Inflammatory macrophage treated with lipopolysaccharide for 4 hours (primary cell): ENCODE measurements at regions not wholly inside any gene's neighbourhood (a gene's known extent, or its start where the extent isn't known, plus 50 kb on each side); places are given as distances from the start of the nearest gene placed in this dataset.

Experiments
- DNase-seq: peaks from one replicate; pipeline ENCODE4 v3.0.0-alpha.2; 2020

DNA sequence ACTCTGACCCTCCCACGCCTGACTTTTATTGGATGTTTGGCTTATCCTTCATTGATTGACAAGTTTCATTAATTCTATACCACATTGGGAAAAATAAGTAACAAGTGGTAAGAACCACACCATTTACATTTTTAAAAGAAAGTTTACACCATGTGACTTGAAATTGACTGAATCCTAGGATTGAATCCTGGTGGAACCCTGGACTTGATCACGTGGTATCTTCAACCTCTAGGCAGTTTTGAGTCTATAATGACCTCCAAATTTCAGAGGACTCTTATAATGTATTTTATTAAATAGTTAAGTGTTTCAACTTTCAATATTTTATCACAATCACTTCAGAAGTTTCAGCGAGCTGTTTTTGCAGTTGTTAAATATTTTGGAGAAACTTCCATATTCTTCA is 172.0 kb downstream of the SLC6A15 start:
- no peak for DNase-seq

DNA sequence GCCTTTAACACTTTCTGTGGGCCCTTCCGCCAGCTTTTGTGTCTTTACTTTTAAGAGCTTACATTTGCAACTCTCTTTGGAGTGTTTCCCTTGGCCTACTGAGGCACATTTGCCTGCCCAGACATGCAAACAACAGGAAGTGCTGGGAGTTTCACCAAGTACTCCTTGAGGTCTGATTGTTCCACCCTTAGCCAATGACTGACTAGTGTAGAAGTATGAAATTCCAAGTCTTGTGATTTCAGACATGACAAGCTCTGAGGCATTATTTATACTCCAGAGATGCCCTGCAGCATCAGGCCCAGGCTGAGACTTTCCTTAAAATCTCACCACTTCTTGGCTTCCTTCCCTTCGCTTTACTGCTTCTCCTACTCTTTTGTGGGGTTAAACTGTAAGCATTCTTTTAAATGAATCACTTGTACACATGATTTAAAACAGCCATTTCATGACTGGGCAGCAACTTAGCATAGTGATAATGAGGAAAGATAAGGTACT is 174.1 kb downstream of the SLC6A15 start:
- DNase-seq: no peak

DNA sequence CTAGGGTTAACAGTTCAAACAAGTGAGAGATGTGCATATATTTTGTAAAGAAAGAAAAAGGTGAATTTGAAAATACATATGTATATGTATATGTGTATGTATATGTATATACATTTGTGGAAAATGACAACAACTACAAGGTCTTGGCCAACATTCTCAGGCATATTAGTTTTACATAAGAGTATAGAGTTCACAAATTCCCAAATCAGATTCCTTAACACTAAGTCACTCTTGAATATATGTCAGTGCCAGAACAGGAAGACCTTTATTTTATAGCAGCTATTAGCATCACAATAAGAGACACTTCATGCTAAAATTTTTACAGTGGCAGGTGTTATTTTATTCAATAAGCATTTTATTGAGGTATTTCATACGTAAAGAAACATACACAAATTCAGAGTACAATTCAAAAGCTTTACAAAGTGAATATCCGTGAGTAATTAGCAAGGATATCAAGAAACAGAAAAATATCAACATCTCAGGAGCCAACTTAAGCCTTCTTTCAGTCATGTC is 179.7 kb downstream of the SLC6A15 start:
- no peak for DNase-seq

DNA sequence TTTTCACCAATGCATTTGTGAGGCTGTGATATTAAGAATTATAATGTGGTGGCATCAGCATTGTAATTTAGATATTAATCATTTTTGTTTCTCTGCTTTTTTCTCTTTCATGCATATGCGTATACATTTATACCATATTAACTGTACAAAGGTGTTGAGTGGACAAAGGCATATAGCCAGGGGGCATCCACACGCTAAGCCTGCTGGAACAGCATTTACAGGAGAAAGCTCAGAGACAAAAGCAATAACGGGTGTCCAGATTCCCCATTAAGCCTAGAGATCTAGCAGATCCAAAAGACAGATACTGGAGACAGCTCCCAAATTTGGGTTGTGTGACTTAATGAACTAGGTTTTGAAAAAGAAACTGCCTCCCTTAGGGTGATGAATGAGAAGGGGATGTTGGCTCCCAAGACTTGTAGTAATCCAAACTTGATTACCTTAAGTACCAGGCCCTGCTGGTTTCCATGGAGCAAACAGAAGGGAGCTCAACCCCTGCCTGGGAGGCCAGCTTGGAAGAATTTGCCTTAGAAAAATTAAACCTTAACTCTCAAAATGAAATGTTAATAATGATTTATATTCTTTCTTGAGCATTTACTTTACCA is 181.9 kb downstream of the SLC6A15 start:
- no peak for DNase-seq

DNA sequence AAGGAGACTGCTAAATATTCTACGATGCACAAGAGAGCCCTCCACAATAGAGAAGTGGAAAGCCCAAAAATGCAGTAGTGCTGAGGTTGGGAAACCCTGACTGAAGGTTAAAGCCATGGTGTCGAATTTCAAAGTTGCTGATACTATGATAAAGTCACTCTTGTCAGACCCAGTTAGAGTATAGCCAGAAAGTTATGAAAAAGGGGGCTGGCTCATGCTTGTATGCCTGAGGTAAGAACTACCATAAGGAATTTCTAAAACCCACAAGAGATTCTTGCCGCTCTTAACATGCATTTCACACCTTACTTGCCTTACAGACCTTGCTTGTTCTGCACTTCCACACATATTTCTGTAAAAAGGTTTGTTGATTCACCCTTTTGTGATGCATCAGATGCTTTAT is 184.6 kb downstream of the SLC6A15 start:
- no peak for DNase-seq

DNA sequence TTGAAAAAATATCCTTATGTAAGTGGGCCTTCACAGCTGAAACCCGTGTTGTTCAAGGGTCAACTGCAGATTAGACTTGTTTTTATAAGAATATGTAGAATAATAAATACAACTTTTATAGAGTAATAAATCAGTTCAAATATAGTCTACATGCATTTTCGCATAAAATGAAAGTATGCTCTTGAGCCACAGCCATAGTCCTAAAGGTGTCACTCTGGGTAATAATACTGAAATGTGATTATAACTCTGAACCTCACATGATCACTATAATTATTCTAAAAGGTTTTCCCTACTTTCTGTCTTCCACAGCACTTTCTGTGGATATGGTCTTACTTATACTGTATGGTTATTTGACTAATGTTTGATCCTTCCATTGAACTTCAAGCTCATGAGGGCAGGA is 185.8 kb downstream of the SLC6A15 start:
- DNase-seq: no peak

DNA sequence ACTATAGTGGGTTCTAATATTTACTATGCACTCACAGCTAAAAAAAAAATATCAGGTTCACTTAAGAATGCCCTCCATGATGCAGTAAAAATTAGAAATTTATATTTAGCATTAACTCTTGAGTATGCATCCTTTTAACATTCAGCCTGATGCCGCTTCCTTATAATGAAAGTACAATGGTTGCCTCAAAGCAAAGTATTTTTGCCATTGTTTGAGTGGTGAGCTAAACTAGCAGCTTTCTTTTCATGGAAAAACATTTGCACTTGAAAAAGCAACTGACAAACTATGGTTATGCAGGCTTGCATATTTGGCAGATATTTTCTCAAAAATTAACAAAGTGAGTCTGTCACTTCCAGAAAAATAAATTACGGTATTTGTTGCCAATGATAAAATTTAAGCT is 188.6 kb downstream of the SLC6A15 start:
- DNase-seq: no peak

DNA sequence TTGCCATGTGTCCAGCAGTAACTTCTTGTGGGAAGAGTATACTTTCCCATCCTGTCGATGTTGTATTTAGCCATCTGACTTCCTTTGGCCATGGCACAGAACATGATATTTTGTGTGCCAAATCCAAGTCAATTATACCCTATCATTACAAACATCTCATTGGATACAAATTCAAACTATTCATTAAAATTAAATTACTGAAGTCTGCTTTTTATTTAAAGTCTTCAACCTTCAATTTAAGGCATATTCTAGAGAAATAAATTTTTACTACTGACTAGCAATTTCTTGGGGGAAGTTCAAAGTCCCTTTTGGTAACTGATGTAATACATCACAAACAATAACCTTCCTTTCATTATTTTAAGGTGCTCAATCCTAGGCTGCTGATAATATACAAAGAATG is 192.6 kb downstream of the SLC6A15 start:
- DNase-seq: no peak

DNA sequence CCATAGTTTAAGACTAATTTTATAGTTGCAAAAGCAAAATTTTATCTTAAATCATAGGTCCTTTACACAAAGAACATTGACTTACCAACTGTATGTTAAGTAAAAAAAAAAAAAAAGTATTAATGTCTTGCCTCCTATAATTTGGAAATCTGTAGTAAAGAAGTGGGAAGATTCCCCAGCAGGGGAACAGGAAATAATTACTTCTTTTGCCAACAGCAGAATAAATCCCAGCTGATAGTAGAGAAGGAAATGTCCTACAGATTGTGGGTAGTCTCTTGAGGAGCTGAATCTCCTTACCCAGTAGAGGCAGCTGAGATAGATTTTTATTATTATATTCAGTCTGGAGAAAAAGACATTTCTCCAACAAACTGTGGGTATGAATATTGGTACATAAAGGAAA is 193.7 kb downstream of the SLC6A15 start:
- DNase-seq: no peak

DNA sequence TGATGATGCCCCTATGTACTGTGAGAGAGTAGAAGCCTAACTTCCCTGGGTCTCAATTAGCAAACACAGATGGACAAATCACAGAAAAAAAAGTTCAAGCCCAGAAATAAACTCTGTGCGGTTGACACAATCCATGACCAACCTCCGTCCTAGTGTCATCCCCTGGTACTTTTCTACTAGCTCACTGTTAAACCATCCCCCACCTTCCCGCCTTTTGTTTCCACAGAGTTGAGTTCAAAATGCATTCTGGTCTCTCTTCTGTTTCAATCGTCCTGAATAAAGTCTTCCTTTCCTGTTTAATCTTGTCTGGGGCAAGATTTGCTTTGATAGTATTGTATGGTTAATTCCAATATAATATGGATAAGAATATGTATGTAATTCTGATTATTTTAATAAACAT is 199.9 kb downstream of the SLC6A15 start:
- no peak for DNase-seq

DNA sequence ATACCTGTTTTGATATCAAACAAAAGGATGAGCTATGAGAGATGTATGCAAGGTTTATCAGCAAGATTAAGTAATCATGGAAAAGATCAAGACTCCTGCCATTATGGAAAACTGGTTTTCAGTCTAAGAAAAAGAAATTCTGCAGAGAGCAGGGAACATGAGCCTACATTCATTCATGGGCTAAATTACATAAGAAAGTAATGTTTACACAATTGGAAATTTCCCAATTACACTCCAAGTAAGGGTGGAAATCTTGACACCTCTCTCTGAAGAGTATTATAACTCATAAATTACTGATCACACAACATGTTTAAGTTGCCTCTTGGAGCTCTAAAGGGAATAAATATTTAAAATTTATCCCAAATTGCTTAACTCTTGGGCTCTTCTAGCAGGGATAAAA is 206.2 kb downstream of the SLC6A15 start:
- DNase-seq: no peak

DNA sequence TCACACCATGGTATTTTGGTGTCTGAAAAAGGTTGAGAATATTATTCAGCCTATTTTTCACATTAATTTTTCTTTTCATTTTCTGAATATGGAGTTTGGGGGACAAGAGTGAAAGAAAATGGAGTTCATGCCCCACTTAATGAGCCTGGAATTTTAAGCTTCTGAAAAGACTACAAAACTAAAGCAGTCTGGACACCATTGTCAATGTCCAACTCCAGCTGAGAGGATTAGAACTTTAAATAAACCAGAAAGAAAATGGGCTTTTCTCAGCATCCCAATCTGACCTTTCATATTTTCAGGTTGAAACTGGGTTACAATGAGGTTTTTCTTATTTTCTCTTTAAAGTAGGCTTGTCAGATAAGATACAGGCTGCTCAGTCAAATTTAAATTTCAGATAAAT is 207.7 kb downstream of the SLC6A15 start:
- no peak for DNase-seq

DNA sequence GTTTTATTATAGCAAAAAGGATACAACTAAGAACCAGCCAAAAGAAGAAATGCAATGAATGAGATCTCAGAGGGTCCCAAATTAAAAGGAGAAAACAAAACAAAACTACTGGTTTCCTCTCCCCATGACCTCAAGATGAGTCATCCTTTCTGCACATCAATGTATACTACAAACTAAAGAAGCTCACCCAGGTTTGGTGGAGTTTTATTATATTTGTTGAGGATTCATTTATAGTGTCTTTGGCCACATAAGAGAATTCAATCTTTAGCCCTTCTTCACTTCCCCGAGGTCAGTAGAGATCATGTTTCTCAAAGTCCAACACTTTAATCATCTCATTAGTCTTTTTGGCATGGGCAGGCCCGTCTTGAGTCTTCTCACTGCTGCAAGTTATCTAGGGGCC is 210.6 kb downstream of the SLC6A15 start:
- no peak for DNase-seq

DNA sequence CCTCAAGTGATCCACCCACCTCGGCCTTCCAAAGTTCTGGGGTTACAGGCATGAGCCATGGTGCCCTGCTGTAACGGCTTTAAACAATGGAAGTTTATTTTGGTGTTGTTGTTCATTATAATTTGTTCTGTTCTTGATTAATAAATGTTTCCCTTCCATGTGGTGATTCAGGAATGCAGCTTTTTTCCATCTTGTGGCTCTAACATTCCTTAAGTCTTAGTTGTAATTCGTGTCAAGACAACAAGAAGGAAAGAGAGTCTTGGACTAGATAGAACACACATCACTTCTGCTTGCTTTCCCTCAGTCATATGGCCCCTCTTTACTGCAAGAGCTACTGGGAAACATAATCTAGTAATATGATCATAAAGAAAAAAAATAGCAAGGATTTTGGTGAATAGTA is 211.6 kb downstream of the SLC6A15 start:
- no peak for DNase-seq

DNA sequence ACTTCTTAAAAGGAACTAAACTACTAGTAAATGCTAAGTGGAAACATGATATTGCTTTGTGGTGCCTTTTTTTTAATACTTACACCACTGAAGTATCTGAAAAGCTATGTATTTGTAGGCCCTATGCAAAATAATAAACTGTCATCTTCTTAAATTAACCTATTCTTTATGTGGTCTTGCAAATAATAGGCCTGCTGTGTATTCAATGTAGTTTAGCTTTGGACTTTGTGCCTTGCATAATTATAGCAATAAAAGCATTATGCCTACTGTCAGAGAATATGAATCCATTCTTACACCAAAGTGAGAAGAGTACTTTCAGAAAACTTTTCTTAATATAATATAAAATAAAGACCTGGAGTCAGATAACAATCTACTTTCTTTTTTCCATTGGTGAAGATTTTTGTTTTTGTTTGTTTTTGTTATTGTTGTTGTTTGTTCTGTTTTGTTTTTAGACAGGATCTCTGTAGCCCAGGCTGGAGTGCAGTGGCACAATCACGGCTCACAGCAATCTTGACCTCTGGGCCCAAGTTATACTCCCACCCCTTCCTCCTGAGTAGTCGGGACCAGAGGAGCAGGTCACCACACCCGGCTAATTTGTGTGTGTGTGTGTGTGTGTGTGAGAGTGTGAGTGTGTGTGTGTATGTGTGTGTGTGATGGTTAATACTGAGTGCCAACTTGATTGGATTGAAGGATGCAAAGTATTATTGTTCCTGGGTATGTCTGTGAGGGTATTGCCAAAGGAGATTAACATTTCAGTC is 213.8 kb downstream of the SLC6A15 start:
- no peak for DNase-seq

DNA sequence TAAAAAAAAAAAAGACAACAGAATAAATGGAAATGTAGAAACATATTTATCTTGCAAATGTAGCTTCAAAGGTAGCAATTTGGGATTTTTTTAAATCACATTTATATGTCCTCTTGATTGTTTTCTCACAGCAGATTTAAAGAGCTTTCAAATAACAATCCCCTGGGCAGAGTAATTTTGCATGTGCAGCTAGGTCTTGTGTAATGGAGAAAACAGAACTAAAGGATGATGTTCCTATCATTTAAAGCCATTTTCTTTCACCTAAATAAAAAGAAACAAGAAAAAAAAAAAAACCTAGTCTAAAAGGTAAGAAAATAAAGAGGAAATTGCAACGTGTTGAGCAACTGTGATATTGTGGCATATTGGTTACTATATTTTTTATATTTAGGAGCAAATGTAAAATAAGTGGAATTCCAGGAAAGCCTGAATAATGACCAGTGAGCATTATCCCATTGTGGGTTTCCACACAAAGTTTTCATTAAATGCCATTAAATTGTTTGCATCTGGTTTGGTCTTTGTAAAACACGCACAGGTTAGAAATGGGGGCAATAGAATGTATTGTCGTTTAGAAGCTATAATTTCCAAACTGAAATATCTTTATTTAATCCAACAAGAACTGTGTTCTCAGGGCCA is 215.6 kb downstream of the SLC6A15 start:
- DNase-seq: no peak

DNA sequence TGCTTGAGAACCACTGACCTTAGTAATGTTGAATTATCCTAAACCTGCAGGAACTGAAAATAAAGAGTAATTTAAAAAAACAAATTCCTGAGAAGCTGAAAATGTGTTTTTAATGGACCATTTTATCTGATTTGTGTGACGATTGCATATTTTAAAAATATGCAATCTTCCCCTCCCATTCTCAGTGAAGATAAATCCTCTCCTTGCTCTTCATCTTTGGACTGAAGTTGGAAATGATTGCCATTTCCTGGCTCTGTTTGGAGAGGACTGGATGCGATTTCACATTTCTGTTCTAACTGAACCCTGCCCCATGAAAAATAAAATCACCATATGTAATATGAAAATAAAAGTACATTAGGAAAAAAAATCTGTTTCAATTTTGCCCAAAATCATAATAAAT is 216.3 kb downstream of the SLC6A15 start:
- DNase-seq: no peak

DNA sequence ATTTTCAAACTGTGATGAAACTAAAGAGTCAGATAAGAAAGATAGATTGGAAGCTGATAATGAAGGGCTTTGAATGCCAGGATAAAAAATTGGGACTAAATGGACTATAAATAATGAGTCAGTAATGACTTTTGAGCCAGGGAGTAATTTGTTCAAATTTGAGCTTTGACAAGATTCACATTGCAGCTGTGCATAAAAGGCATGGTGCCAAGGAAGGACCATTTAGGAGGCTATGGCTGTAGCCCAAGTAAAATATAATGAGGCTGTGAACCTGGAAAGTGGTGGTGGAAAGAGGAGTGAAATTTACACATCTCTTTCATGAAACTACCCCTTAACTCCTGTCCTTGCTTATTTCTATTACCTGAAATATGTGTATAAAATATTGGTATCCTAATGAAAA is 218.5 kb downstream of the SLC6A15 start:
- no peak for DNase-seq

DNA sequence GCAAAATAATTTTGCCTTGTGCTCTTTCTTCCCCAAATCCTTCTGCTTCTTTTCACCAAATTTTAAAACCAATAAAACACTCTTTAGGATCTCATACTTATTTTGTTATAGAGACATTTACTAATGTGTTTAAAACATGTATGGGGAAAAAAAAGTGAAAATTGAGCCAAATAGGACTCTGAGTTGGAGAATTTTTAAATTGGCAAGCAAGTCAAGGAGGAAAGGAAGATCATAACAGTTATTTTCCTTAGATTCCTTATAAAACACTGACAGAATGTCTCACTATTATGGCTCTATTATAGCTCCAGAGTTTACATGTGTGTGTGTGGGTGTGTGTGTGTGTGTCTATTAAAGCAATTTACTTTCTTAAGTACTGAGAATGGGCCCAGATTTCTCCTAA is 220.5 kb downstream of the SLC6A15 start:
- no peak for DNase-seq

DNA sequence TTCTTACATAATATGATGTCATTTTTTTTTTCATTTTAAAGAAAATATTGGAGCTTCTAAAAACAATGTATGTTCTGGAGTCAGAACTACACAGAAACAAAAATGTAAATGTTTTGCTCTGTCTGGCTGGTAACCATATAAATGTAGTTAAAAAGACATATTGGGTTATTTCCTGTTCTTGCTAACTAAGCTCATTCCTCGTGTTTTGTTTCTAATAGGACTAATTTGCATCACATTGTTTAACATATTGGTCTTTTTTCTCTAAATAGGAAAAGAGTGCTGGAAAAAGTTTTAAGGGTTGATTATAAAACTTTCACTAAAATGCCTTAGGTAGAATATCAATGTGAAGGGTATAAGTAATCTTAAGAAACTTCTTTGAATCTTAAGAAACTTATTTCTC is 221.3 kb downstream of the SLC6A15 start:
- DNase-seq: no peak

DNA sequence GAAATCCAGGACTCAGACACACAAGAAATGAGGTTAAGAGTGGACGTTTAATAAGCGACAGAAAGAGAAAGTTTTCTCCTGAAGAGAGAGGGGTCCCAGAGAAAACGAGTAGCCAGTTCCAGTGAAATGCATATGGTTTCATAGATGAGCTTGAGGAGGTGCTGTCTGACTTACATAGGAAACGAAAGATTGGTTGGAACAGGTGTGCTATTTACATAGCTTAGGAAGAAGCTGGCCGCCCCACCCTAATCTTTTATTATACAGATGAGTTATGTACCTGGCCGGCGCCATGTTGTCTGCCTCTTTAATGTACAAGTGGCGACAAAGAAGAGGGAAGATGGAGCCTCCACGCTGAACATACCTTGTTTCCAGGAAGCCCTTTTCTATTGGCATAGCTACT is 223.0 kb downstream of the SLC6A15 start:
- DNase-seq: no peak

DNA sequence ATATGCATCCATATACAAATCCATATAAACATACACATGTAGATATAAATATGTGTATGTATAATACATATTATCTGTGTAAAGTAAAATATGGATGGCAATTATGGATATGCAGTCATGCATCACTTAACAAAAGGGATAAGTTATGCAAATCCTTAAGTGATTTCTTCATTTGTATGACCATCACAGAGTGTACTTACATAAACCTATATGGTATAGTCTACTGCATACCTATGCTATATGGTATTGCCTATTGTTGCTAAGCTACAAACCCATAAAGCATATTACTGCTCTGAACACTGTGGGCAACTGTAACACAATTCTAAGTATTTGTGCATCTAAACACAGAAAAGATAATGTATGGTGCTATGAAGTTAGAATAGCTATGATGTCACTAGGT is 227.2 kb downstream of the SLC6A15 start:
- no peak for DNase-seq

DNA sequence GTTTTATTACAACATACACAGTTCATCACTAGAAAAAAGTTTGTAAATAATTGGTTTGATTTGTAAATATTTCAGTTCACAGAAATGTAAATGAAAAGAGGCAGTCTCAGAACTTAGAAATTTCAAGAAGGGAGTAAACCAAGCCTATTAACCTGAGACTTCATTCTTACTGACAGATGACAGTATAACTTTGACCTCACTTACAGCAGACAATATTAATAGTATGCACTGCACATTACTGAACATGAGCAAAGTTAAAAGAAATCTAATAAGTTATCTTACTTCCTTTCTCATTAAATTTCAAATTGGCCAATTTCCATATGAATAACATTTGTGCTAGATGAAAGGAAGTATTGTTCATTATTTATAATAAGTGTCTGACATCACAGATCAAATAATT is 235.8 kb downstream of the SLC6A15 start:
- no peak for DNase-seq

DNA sequence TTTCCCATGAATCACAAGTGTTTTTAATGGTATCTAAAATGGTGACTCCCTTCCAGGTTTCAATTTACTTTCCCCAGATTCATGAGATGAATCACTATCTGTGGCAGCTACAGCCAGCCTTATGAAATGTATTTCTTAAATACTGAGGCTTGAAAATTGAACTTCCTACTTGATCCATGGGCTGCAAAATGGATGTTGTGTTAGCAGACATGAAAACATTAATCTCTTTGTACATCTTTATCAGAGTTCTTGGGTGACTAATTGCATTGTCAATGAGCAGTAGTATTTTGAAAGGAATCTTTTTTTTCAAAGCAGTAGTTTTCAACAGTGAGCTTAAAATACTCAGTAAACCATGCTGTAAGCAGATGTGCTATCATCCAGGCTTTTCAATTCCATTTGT is 250.8 kb downstream of the SLC6A15 start:
- DNase-seq: no peak
